NCI-H1436 (cell line): ENCODE measurements at regions not wholly inside any gene's neighbourhood (a gene's known extent, or its start where the extent isn't known, plus 50 kb on each side); places are given as distances from the start of the nearest gene placed in this dataset.

Experiments used
- DNase-seq: peaks from one replicate; lab custom pipeline; 2025; lab: John Stamatoyannopoulos, UW

DNA sequence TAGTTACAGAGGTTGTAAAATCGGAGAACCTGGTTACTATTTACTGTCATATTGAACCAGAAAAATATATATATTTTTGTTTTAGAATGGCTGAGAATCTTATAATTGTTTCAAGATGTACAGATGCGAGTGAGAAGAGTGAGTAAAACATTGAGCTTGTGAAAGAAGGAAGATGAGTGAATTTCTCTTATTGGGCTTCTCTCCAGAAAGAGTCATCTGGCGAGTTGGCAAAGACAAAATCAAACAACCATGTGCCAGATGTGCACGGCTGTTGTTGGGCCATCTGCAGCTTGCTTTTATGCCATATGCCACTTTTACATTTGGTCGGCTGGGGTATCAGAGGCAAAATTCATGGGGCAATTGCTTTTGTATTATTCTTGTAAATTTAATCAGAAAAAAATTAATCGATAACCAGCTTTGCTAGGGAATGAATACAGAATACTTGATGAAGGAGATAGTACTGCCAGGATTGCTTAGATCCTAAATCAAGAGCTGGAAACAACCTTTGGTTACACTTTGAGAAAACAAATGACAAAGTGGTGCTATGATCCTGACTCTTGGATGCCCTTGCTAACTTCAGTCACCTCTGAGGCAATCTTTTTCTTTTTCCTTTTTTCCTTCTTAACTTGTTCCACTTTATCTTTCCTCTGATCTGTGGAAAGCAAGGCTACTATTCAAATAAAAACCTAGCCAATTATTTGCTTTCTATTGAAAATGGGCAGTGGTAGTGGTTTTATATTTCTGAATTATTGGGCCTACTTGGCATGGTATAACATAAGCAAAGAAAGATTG, 97.1 kb upstream of the GRIK2 start:
- no peak for DNase-seq

DNA sequence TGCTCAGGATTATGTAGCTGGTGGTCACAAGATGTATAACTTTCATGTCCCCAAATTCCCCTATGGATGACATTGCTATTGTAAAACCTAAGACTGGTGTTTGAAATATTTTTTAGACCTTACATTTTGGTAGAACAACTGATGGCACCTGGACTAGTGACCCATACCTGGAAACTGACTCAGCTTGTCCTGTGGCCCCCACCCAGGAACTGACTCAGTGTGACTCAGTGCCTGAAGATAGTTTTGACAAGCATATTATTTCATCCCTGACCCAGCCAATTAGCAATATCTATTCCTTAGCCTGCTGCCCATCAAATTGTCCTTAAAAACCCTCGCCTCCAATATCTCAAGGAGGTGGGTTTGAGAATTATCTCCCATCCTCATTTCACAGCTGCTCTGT, 90.9 kb upstream of the GRIK2 start:
- no peak for DNase-seq

DNA sequence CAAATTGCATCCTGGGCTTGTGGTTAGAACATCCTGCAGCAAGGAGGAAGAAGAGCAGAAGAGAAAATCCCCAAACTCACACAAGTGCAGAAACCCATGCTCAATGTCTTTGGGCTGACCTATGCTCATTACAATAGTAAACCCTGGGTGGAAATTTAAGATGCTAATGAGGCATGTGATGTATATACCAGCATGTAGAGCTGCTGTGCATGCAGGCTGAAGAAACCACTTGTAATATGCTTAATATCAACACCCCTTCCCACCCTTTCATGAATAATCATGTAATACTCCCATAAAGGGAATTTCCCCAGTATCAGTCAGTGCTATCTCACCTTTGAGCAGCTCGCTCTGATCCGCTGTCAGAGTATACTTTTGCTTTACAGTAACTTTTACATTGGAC, 90.0 kb upstream of the GRIK2 start:
- DNase-seq: no peak

DNA sequence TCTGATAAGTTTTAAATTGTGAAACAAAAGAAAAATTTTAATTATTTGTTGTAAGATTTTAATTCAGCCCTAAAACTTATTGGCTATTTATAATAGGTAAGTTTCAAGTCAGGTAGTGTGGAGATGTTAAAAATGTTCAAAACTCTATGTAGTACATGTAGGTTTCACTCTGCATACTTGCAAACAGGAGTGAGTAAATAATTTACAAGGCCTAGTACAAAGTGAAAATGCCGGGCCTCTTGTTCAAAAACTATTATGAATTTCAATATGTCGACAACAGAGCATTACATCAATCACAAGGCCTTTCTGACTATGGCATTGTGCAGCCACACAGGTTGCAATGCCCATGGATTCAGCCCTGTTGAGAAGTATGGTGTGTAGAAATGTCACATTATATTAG, 80.9 kb upstream of the GRIK2 start:
- no peak for DNase-seq

DNA sequence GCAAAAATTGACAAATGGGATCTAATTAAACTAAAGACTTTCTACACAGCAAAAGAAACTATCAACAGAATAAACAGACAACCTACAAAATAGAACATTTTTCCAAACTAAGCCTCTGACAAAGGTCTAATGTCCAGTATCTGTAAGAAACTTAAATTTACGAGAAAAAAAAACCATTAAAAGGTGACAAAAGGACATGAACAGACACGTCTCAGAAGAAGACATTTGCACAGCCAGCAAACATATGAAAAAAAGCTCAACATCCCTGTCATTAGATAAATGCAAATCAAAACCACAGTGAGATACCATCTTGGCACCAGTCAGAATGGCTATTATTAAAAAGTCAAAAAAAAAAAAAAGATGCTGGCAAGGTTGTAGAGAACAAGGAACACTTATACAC, 70.6 kb upstream of the GRIK2 start:
- DNase-seq: no peak

DNA sequence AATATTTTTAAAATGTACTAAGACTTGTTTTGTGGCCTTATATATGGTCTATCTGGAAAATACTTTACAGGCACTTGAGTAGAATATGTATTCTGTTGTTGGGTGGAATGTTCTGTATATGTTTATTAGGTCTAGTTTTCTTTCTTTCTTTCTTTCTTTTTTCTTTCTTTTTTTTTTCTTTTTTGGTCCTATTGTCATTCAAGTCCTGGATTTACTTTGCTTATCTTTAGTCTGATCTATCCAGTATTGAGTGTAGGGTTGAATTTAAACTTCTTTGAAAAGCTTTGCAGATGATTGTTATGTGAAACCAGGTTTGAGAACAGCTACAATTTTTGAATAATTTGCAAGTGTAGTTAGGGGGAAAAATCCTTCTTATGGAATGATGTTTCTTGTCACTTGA, 67.1 kb upstream of the GRIK2 start:
- DNase-seq: no peak

DNA sequence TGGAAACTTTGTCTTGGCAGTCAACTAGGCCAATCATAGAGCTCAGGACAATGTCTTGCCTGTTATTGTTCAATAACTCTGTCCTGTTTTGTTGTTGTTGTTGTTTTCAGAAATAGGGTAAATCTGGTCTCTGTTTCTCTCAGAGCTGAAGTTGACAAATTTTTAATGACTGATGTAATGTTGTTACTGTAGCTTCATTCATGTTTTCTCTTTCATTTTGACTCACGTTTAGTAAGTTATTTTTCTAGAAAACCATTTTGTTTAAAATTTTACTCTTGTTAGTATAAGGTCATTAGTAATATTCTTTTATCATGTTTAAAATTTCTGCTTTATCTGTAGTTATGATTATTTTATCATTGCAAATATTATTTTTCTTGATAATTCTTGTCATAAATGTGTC, 51.6 kb upstream of the GRIK2 start:
- DNase-seq: no peak
